ENCODE measurements at regions not wholly inside any gene's neighbourhood (a gene's known extent, or its start where the extent isn't known, plus 50 kb on each side); places are given as distances from the start of the nearest gene placed in this dataset.

DNA sequence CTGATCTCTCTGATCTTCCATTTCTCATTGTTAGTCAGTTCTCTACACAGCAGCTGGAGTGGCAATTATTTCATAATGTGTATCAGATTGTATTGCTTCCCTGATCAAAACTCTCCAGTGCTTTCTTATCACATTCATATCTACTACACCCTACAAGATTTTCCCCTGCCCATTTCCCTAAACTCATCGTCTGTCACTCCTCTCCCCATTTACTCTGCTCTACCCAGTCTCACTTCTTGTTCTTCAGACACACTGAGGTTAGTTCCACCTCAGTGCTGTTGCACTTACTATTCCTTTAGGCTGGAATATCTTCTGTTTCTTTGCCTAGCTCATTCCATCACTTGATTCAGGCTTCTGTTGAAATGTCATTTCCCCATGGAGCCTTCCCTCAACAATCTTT lies 197.1 kb downstream of the SATB1 start:
- H3K9me3 ChIP-seq (ENCODE audit: control insufficient read depth, low read depth, low read length), result no peaks in the 10 kb centered on the region
- no peak for FAIRE-seq
- H3K4me2 ChIP-seq (ENCODE audit: control insufficient read depth, extremely low read depth, insufficient read depth, low read depth, low read length), result no peak overlapping the region
- H3K9me1 ChIP-seq (ENCODE audit: control insufficient read depth, extremely low read depth, insufficient read depth, low read length), result no peaks in the 10 kb centered on the region
- no peak overlapping the region for H3K27ac ChIP-seq (ENCODE audit: control insufficient read depth, insufficient read depth, low read length)
- H3K4me1 ChIP-seq (ENCODE audit: control insufficient read depth, extremely low read depth, insufficient read depth, low read length), result peaks cover 10% of the 10 kb centered on the region
- H2AFZ ChIP-seq (ENCODE audit: control insufficient read depth, low read length), result no peak overlapping the region
- DNase-seq (ENCODE audit: low read depth, low spot score), result no peak
- no peaks in the 10 kb centered on the region for H3K79me2 ChIP-seq (ENCODE audit: control insufficient read depth, insufficient read depth, low read length)
- H3K4me3 ChIP-seq (ENCODE audit: control insufficient read depth in 2 of 3, extremely low read depth in 1 of 3, insufficient read depth in 2 of 3, low read depth in 1 of 3, low read length in 3 of 3), result no peak overlapping the region
- no peaks in the 10 kb centered on the region for H4K20me1 ChIP-seq (ENCODE audit: control insufficient read depth, extremely low read depth, insufficient read depth, low read length)
- no peak overlapping the region for H3K9ac ChIP-seq (ENCODE audit: control insufficient read depth, extremely low read depth, insufficient read depth, low read length)
- TF ChIP-seq, protein P1, sequence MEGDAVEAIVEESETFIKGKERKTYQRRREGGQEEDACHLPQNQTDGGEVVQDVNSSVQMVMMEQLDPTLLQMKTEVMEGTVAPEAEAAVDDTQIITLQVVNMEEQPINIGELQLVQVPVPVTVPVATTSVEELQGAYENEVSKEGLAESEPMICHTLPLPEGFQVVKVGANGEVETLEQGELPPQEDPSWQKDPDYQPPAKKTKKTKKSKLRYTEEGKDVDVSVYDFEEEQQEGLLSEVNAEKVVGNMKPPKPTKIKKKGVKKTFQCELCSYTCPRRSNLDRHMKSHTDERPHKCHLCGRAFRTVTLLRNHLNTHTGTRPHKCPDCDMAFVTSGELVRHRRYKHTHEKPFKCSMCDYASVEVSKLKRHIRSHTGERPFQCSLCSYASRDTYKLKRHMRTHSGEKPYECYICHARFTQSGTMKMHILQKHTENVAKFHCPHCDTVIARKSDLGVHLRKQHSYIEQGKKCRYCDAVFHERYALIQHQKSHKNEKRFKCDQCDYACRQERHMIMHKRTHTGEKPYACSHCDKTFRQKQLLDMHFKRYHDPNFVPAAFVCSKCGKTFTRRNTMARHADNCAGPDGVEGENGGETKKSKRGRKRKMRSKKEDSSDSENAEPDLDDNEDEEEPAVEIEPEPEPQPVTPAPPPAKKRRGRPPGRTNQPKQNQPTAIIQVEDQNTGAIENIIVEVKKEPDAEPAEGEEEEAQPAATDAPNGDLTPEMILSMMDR (optimal IDR thresholded peaks at IDR 0.05 in 1 of 3, IDR thresholded peaks at IDR 0.05 in 1 of 3, conservative IDR thresholded peaks at IDR 0.05 in 1 of 3; ENCODE audit: extremely low read depth in 1 of 3, insufficient read depth in 2 of 3, low read length in 3 of 3), result no peak
- no peak for TF ChIP-seq EZH2 (IDR thresholded peaks at IDR 0.05; ENCODE audit: low read length)
- H3K27me3 ChIP-seq (ENCODE audit: control insufficient read depth, extremely low read depth, insufficient read depth, low read length), result no peaks in the 10 kb centered on the region
- dilution Hi-C loops (cut with MboI; ENCODE audit: extremely low pct_ligation_motif_present, low sequenced_read_pairs), result no loop called here
- H3K36me3 ChIP-seq (ENCODE audit: control insufficient read depth in 2 of 2, extremely low read depth in 1 of 2, insufficient read depth in 2 of 2, low read length in 2 of 2), result no peaks in the 10 kb centered on the region

DNA sequence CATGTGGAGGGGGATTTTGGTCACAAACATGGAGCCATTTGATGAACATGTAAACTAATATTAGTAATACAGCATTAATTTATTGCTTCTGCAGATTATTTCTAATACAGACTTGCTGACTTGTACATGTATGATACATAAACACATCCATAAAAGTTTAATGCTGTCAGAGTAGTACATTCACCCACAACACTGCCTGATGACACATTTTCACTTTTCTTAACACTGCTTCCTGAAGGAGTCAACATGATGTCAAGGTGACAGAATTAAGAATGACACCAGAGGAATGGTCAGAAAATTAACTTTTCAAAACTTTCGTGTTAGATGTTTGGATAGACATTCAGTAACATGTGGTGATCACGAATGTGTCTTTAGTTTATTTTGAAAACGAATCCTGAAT lies 199.4 kb downstream of the SATB1 start:
- dilution Hi-C loops (cut with MboI; ENCODE audit: extremely low pct_ligation_motif_present, low sequenced_read_pairs), result no loop called here
- Histone ChIP-seq H3K36me3 (ENCODE audit: control insufficient read depth in 2 of 2, extremely low read depth in 1 of 2, insufficient read depth in 2 of 2, low read length in 2 of 2) (no peaks in the 10 kb centered on the region), H3K4me2 (ENCODE audit: control insufficient read depth, extremely low read depth, insufficient read depth, low read depth, low read length) (no peak overlapping the region), H3K9me1 (ENCODE audit: control insufficient read depth, extremely low read depth, insufficient read depth, low read length) (no peaks in the 10 kb centered on the region), H3K27me3 (ENCODE audit: control insufficient read depth, extremely low read depth, insufficient read depth, low read length) (no peaks in the 10 kb centered on the region), H3K9ac (ENCODE audit: control insufficient read depth, extremely low read depth, insufficient read depth, low read length) (no peak overlapping the region), H3K9me3 (ENCODE audit: control insufficient read depth, low read depth, low read length) (no peaks in the 10 kb centered on the region), H3K79me2 (ENCODE audit: control insufficient read depth, insufficient read depth, low read length) (no peaks in the 10 kb centered on the region), H4K20me1 (ENCODE audit: control insufficient read depth, extremely low read depth, insufficient read depth, low read length) (no peaks in the 10 kb centered on the region), H3K4me3 (ENCODE audit: control insufficient read depth in 2 of 3, extremely low read depth in 1 of 3, insufficient read depth in 2 of 3, low read depth in 1 of 3, low read length in 3 of 3) (no peak overlapping the region), H3K27ac (ENCODE audit: control insufficient read depth, insufficient read depth, low read length) (no peak overlapping the region), H2AFZ (ENCODE audit: control insufficient read depth, low read length) (no peak overlapping the region), H3K4me1 (ENCODE audit: control insufficient read depth, extremely low read depth, insufficient read depth, low read length) (no peaks in the 10 kb centered on the region)
- DNase-seq (ENCODE audit: low read depth, low spot score) (no peak), FAIRE-seq (no peak)
- TF ChIP-seq, protein P1 (optimal IDR thresholded peaks at IDR 0.05 in 1 of 3, IDR thresholded peaks at IDR 0.05 in 1 of 3, conservative IDR thresholded peaks at IDR 0.05 in 1 of 3; ENCODE audit: extremely low read depth in 1 of 3, insufficient read depth in 2 of 3, low read length in 3 of 3), result no peak
- no peak for TF ChIP-seq EZH2 (IDR thresholded peaks at IDR 0.05; ENCODE audit: low read length)
